ENCODE measurements at regions not wholly inside any gene's neighbourhood (a gene's known extent, or its start where the extent isn't known, plus 50 kb on each side); places are given as distances from the start of the nearest gene placed in this dataset.

- TF ChIP-seq CTCF (IDR thresholded peaks at IDR 0.05) (no peak), POLR2AphosphoS5 (IDR thresholded peaks at IDR 0.05) (no peak)
Measured at GRCh38 chr4:66863481-66863880, 681.8 kb downstream of the CENPC start.

Data from breast epithelium (tissue), 3 donors.